HG03139 (cell line): ENCODE measurements at regions not wholly inside any gene's neighbourhood (a gene's known extent, or its start where the extent isn't known, plus 50 kb on each side); places are given as distances from the start of the nearest gene placed in this dataset.

ENCODE experiments used
- ATAC-seq: cut with Tn5 transposase; IDR thresholded peaks from one replicate; pipeline ENCODE4 v1.9.1; 2021; ENCODE audit not compliant: unreplicated experiment

DNA sequence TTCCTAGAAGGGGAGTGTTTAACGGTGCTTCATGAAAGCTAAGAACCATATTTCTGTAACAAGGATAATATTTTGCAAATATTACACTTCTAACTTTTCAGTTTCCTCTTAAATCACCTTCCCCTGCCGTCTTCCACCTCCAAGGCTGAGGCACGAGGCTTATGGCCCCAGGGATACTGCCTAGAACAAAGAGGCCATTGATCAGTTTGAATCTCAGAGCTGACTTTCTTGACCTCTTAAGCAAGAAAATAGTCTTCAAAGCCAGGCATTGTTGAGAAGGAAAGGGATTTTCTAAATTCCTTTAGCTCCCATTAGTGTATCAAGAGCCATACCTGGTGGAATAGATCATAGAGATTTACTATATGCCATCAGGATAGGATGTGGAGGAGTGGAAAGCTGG lies 566.2 kb downstream of the BNC2 start:
- no peak for ATAC-seq

DNA sequence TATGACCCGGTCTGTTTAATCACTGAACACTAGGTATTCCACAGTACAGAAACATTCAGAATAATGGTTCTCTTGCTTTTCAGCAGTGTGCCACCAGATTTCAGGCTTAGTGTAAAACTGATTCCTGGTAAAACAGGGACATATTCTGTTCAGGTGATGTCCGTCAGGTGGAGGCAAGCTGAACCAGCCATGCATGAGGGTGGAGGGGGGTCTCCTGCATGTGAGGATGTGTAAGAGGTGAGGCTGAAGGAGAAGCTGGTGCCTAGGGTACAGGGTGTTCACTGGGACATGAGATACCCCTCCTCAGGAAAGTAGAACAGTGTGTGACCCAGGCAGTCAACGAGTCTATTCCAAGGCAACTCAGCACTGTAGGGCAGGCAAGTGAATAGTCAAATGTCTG lies 563.9 kb downstream of the BNC2 start:
- no peak for ATAC-seq

DNA sequence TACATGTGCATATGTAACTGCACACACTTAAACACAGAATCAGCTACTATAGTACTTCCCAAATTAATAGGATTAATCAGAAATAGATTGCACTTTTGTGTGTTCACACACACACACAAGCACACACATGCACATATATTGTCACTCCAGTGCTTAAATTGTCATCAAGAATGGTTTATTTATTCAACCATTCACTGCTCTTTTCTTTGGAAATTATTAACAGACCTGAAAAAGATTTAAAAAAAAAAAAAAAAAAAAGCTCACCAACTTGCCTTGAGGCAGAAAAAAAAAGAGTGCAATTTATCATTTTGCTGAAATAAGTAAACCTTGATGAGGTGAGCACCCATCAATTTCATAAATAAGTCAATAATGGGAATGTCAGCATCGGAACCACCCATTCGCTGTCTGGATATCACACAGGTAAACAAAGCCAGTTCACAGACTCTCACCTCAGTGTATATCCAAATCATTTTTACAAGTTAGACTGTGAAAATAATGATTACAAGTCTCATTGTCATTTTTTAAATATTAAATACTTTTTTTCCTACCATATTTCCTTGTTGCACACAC lies 562.8 kb downstream of the BNC2 start:
- no peak for ATAC-seq

DNA sequence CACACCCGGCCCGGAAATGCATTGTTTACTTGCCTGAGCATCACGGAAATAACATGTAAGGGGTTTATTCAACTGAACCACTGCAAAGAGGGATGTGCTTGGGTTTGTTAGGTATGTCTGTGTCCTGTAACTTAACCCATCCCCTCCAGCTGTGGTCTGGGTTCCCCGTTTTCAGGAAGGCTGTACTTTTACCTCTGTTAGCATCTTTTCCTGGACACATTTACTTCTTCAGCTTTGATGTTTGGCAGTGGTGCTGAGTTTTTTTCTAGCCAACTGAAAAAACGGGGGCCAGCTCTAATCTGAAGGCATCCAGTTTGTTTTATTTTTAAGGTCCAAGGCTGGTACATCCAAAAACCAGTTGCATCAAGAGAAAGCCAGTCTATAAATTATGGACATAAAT lies 561.8 kb downstream of the BNC2 start:
- no peak for ATAC-seq

DNA sequence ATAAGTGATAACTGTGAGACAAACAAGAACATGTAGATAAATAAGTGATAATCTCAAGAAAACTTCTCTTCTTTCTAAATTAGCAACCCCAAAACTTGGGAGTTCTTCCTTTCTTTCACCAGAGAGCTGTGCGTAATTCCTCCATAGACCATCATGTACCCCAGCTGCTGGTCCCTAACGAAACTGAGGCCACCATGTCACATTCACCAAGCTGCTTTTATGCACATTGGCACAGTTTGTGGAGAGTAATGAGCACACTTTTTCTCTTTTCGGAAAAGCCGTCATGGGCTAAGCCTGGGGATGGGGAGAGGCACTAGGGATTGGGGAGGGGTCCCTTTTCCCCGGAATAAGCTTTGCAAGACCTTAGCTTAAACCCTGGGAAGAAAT lies 561.4 kb downstream of the BNC2 start:
- ATAC-seq, result no peak

DNA sequence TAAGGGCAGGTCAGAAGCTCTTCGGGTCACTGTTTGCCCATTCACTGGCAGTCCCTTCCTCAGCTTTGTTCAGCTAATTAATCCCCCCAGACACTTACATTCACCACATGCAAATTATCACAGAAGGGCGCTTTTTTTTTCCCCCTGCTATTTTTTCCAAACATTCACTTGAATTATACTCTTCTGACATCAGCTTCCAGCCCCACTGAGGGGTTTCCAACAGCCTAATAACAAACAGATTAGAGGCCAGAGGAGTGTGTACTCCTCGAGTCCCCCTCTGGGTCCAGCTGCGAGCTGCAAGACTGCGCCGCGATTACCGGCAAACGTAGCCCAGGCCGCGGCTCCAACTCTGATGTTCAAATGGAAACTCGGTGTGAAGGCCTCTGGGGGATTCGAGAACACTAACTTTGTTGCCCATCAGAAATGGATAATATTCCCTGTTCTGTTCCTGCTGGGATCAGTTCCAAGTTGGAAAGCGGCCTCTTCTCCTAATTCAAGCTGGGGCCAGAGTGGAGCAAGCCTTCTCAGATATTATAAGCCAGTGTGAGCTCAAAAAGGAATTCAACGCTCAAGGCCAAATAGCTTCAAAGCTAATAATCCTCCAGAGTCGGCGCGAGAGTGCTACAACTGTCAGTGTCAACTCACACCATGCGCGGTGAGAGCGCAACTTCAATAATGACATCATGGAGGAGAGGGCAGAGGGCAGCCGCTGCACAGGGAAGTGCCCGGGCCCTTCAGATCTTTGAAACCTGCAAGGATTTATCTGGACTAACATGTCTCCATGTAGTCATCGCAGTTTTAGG lies 560.8 kb downstream of the BNC2 start:
- ATAC-seq, result no peak

DNA sequence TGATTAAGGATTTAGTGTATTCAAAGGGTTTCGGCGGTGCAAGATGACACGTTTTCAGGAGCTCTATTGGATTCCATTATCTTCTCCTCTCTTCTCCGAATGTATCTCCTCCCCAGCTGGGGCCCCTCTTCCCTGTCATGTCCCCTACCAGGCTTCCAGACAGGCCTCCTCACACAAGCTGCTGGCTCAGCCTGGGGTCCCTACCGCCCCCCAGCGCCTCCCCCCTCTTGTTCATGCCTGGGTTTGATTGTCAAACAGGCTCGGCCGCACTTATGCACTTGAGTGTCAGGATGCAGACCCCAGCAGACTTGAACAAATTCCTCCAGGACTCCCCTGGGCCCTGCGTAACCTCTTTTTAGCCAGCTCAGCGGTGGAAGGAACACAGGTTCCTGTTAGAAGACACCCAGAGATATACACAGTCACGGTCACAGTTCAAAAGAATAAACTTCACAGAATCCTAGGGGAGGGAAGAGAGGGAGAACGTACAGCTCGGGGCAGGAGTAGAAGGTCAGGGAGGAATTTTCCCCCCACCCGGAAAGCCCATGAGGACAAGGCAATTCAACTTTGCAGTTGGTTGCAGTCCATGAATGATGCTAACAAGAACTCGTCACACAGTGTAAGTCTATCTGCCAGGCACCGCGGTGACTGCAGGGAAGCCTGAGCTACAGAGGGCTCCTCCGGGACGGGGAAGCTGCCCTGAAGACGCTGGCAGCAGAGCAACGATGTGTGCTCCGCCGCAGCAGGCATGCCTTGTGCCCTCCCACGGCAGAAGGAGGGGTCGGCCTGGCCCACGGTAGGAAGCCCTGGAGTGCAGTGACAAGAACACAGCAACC lies 560.0 kb downstream of the BNC2 start:
- ATAC-seq, result no peak

DNA sequence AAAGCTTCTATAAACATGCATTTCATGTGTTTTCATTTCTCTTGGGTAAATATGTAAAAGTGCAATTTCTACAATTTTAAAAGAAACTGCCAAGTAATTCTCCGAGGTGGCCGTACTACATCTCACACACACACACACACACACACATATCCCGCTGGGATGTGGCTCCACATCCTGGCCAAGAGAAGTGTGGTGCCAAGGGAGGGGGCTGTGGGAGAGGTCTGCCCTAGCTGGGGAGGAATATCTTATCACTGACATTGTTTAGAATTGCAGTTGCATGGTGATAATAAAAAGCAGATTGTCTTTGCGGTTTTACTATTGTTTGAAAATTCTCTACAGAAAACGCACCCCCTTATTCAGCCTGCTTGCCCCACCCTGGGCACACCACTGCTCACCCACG lies 558.4 kb downstream of the BNC2 start:
- ATAC-seq, result no peak

DNA sequence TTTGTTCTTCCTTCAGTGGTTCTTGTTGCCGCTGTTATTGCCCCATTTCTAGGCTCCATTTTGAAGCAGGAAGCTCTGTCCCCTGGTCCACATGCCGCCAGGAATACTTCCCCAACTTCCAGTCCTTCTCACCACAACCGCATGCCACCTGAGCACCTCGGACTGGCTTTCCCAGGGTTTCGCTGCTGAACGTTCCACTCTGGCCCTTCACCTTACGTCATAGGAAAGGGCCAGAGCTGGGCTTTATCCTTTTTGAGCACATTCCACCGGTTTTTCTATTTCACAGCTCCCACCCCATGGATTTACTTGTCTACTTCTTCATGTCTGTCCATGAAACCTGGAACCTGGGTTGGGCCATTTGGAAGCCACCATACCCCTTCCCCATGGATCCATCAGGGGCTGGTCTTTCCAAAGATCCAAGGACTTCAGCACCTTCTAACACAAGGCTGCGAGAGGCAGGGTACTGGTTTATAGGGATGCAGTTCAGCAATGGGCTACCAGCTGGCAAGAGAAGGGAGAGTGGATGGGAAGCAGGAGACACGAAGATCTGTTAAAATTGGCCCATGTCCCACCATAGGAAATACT lies 557.4 kb downstream of the BNC2 start:
- no peak for ATAC-seq

DNA sequence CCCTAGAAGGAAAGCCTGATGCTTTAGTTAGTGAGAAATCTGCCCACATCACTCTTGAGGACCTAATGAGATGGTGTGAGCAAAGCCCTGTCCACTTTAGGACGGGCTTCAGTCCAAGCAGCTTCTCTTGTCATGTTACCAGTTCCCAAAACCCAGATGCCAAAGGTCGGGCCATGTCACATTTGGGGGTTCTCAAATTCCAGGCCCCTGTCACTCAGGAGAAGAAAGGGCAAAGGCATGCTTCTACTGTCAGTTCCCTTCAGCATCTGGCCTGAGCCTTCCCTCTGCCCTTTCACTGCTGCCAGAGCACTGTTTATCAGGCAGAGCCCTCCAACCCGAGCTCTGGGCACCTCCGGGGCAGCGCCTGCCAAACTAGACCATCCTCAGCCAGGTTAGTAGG lies 556.0 kb downstream of the BNC2 start:
- no peak for ATAC-seq

DNA sequence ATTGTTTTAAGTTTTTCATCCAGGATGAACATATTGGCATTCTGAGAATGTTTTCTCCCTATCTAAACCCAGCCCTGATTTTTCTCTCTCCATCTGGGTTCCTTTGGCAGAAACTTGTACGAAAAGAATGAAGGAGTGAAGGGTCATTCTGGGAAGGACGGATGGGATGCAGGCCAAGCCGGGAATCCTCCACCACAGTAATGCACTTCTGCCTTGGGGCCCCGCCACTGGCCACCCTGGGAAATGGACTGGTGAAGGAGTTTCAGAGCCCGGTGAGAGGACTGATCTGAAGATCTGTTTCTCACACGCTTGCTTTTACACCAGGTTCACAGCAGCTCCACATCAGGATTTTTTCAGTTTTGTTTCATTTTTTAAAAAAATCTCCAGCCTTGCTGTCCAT lies 554.8 kb downstream of the BNC2 start:
- ATAC-seq, result no peak

DNA sequence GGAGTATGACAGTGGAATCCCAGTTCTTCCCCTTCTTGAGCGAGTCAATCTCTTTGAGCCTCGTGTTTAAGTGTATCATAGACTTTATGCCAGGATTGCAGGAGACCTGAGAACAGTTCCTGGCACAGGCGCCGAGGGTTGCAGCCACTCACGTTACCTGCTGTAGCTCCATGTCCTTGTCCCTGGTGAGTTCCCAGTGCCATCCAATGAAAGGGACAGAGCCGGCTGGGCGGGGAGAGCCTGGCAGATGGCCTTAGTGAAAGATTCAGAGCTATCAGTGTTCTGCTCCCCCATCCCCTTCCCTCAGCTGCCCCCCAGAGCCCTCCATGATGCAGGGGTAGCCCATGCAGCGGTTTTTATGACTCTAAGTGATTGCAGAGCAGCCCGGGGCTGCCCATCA lies 554.0 kb downstream of the BNC2 start:
- no peak for ATAC-seq

DNA sequence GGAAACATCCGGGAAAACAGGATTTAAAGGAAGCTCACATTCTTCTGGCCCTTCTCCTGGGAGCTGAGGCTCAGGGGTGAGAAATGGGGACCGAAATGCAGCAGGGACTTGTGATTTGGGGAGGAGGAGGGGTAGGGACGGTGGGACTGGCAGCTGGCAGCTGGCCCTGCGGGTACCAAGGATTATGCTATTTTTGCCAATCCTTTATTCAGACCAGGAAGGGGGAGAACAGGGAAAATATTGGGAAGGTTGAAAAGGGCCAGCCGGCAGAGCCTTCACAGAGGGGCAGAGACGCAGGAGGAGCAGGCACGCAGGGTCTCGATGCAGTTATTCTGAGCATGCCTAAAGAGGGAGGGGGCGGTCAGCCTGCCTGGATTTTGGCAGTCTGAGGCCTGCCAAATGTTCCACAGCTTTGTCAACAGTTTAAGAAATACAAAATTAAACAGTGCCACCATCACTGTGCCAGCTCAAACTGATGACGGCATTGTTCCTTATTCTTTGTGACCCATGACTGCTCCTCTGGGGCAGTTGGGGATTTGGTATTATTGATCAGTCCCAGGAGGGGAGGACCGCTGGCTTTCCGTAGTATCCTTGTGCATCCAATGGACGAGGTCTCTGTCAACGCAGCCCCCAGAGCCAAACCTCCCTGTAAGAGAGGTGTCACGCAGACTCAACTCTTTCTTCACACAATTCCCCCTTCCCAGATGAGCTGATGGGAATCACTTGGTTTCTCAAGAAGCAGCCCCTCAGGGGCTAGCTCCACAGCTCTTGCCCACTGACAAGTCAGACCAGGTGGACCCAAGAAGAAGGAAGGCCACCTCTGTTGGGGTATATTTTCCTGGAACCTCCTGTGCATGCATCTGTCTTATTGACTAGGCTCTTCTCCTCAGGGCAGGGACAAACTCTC lies 553.3 kb downstream of the BNC2 start:
- no peak for ATAC-seq

DNA sequence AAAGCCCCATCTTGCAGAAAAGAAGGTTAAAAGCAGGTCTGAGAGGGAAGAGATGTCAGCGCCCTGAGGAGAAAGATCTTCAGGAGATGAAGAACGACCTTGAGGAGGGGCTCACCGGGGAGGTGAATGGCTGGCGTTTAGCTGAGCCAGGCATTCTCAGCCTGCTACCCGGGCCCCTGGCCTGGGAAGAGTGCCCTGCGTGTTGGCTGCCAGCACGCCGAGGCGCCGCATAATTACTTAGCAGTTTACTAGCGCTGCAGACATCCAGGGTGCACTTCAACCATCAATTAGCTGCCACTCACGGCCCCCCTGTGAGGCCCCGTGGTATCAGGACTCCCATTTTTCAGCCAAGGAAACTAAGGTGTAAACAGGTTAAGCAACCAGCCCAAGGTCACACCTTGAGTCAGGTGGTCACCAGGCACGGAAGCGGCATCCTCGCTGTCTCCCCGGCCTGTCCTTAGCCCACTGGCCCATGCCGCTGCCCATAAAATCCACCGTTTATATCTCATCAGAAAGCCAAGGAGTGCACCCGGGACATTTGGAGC lies 551.9 kb downstream of the BNC2 start:
- no peak for ATAC-seq

DNA sequence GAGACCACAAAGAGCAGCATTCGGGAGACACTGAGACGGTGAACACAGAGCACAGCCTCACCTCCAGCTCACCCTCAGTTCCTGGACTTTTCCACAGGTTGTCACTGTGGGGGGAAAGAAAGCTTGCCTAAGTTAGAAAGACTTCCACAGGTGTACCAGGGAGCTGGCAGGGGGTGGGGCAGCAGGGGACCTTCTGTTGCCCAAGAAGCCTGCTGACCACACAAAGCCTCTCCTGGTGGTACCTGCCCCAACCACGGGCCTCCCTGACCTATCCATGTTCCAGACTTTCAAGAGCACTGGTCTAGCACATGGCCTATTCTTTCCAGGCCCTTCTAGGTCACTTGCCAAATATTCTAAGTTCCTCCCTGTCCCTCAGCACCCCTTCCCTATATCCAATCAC lies 550.8 kb downstream of the BNC2 start:
- no peak for ATAC-seq

DNA sequence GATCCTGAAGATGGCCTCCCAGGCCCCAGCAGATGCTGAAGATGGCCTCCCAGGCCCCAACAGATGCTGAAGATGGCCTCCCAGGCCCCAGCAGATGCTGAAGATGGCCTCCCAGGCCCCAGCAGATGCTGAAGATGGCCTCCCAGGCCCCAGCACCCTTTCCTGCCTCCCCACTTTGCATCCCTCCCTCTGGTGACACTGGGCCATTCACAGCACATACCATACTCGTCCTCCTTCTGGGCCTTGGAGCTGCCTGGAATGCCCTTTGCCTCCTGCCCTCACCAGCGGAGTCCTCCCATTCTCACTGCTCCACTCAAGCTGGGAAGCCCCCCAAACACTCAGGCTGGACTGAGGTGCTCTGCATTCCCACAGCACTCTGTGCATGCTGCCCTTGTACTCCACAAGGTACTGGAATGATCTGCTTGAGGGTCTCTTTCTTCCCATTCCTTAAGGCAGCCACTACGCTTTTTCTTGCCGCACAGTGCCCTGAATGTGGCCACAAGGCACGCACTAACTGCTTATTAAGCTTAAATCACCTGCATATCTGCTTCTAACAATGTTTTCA lies 550.0 kb downstream of the BNC2 start:
- ATAC-seq, result no peak

DNA sequence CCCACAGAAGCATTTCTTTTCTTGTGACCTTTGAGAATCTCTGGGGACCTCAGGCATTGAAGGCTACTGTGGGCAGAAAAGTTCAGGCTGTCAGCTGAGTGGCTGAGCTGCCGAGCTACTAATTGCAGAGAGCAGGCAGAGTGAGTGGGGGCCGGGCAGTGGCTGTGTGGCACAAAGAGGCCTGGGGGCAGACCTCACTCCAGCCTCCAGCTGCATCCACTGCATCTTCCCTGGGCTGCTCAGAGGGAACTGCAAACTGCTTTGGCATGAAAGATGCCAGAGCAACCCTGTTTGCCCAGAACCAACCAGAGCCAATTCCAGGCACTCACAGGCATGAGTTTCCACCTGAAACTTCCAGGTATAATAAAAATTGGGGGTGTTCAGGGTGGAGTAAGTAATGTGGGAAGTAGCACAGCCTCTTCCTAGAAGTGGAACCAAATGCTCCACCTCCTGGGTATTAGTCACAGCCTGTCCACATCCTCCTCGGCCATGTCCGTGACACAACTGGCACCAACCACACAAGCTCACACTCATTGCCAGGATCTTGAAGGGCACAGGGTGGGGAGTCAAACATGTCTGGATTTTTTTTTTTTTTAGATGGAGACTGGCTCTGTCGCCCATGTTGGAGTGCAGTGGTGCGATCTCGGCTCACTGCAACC lies 548.9 kb downstream of the BNC2 start:
- no peak for ATAC-seq

DNA sequence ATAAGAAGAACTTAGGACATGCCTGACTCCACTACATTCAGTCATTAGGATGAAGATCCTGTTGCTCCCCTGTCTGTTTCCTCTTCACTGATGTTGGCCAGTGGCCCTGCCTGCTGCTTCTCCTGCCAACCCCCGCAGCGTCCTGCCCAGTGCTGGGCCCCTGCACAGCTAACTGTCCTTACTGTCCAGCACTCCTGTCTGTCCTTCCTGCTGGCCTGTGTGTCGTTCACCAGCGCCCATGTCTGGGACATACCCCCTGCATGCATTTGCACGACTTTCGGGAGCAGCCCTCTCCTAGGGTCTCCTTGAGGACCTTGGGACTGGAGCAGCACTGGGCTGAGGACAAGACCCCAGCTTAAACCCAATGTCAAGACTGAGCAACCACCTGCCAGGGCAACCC lies 547.6 kb downstream of the BNC2 start:
- no peak for ATAC-seq

DNA sequence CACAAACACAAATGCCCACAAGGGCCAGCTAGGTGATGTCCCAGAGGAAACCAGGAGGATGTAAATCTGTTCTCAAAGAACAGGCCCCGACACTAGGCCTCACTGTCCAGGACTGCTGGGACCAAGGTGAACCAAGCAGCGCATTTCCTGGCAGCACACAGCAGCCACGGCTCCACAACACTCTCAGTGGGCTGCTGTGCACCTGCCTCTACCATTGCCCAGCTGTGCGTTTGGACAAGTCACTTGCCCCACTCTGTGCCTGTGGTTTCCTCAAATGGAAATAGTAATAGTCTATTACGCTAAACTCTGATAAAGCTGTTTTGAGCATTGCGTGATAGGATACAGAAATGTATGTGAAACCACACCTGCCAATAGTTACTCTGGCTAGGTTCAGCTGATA lies 544.5 kb downstream of the BNC2 start:
- no peak for ATAC-seq

DNA sequence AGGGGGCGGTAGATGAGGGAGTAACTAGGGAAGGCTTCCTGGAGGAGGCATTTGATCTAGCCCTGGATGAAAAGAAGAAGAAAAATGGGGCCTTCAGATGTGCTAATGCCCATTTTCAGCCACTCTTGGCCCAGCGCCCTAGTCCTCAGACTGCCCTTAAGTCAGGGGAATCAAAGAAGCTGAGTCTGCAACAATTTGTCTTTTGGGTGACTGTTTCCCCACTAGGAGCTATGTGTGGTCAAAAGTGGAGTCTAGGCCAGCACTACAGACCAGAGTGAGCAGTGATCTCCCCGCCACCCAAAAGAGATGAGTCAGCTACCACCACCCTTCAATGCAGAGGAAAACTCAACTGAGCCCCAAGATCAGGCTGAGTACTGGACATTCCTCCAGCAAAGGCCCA lies 542.1 kb downstream of the BNC2 start:
- no peak for ATAC-seq
